HG02884 (cell line): ENCODE measurements at regions not wholly inside any gene's neighbourhood (a gene's known extent, or its start where the extent isn't known, plus 50 kb on each side); places are given as distances from the start of the nearest gene placed in this dataset.
"Not testable (repeated sequence)": the region's sequence is repeated elsewhere in the genome, so short reads cannot be mapped to it uniquely, and the experiment has no call there.

ENCODE experiments used
- ATAC-seq: cut with Tn5 transposase; IDR thresholded peaks from one replicate; pipeline ENCODE4 v1.9.1; 2021; ENCODE audit warnings: mild to moderate bottlenecking, moderate library complexity; ENCODE audit not compliant: unreplicated experiment

DNA sequence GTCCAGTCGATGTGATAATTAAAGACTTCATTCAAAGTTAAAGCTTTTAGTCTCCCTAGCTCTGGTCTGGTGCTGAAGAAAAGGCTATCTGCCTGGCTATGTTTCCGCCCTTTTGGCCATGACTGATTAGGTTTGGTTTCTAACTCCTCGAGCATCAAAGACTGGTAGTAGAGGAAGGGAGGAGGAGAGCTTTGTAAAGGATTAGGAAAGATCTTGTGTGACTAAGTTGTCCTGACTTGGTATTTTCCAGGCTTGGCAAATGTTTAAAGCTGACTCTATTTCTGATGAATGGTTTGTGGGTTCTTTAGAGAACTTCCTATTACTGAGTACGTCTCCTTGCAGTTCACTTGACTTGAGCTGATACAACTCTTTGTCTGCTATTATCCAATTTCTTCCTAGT is 312.9 kb downstream of the GJA1 start:
- no peak for ATAC-seq

DNA sequence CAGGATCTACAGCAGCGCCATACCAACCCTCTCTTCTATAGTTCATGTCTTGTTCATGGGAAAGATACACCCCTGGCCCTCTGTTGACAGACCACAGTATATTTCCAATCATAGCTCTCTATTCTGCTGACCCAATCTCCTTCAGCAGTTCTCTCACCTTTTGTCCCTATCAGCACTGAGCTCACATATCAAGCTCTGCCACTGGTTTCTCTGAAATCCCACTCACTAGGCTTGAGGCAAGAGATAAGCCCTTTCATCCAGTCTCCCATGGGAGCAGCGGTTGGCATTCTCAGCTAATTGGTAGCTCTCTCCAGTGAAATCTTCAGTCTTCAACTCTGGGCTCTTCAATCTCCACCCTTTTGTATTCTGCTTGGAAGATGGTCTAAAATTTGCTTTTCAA is 313.4 kb downstream of the GJA1 start:
- ATAC-seq = no peak

DNA sequence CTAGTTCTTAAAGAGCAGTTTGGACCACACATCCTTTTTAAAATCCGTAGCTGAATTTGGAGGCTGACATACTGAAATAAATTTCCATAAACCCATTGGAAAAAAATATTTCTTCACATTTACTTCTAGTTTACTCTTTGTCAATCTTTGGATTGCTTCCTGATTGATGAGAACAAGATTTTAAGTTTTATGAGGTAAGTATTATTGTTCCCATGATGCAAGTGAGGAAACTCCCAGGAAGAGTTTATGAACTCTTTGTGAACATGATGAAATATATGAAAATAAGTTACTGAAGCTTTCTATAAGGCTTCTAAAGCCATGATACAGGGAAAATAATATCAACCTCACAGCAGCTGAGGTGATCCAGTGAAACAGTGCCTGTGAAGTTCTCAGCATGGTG is 320.0 kb downstream of the GJA1 start:
- no peak for ATAC-seq

DNA sequence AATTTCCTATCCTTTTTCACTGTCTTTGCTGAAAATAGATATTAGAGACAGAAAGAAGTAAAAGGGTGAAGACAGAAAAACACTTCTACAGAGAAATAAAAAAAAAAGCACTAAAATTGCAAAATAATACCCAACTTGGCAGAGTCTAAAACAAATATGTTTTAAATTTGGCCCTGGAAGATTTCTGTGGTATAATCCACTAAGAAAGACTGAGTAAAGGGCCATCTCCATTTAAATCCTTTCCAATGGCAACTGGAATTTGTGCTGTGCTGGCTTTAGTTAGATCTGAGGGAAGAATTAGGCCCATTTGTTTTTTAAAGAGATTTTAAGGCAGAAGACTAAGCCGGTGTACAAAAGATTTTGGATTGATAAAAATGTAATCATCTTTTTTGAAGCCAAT is 321.2 kb downstream of the GJA1 start:
- ATAC-seq = no peak

DNA sequence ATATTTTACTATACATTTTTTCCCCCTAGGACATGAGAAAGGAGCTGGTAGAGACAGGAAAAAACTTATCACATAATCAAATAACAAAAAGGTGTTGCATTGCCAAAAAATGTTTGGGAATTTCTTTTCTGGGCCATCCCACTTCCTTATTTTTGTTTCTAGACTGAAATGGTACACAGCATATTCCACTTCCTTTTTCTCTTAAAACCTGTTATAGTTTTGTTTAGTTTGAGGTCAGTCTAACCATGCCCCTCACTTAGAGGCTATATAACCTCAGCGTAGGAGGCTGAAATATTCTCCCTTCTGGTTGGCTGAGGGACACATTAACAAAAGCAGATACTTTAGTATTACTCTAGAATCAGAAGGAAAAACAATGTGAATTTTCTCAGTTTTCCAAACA is 323.9 kb downstream of the GJA1 start:
- ATAC-seq = no peak

DNA sequence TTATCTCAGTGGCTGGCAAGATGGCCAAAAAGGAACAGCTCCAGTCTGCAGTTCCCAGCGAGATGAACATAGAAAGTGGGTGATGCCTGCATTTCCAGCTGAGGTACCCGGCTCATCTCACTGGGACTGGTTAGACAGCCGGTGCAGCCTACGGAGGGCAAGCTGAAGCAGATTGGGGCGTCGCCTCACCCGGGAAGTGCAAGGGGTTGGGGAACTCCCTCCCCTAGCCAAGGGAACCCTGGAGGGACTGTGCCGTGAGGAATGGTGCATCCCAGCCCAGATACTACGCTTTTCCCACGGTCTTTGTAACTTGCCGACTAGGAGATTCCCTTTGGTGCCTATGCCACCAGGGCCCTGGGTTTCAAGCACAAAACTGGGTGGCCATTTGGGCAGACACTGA is 324.7 kb downstream of the GJA1 start:
- ATAC-seq = no peak

DNA sequence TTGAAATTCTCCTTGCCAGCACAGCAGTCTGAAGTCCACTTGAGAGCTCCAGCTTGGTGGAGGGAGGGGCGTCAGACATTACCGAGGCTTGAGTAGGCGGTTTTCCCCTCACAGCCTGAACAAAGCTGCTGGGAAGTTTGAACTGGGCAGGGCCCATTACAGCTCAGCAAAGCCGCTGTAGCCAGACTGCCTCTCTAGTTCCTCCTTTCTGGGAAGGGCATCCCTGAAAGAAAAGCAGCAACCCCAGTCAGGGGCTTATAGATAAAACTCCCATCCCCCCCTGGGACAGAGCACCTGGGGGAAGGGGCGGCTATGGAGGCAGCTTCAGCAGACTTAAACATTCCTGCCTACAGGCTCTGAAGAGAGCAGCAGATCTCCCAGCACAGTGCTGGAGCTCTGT is 325.3 kb downstream of the GJA1 start:
- no peak for ATAC-seq

DNA sequence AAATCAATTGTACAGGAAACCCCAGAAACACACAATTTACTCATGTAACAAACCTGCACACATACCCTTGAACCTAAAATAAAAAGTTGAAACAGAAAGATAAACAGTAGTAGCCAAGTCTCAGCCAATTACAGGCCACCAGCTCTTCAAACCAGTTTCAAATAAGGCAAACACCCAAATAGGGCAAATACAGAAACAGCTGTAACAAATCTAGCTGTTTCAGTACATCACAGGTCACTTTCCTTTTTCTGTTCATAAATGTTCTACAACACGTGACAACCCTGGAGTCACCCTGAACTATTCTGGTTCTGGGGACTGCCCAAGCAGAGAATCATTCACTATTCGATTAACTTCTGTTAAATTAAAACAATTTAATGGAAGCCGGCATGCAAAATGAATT is 329.0 kb downstream of the GJA1 start:
- peak; percentile 54 for ATAC-seq

DNA sequence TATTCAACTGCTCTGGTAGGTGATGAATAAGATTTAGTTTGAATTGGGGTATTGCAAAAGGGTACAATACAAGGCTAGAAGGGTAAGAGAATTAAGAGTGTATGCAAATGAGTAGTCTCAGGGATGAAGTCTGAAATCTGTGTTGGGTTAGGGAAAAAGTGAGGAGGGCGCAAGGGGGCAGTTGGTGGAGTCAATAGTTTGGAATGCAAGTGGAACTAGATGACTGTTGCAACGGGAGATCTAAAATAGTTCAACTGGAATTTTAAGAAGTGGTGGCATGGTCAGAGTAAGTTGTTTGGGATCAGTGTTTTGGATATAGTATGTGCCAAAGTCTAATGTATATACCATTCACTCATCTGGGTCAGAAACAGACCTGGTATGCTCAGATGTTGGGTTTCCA is 329.6 kb downstream of the GJA1 start:
- no peak for ATAC-seq

DNA sequence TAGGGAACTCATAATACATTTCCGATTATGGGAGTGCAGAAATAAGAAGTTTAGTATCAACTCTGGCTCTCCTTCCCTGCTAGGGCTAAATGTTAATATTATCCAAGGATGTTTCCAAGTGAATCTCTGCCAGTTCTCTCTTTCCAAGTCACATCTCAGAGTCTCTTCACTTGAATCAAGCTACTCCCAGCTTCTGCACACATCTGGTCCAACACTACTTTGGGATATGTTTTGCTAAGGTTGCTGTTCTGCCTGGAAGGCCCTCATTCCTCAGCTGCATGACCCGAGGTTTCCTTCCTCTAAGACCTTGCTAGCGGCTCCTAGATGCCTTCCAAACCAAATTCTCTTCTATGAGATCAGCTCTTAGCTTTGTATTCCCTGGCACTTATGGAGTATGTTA is 331.8 kb downstream of the GJA1 start:
- no peak for ATAC-seq

DNA sequence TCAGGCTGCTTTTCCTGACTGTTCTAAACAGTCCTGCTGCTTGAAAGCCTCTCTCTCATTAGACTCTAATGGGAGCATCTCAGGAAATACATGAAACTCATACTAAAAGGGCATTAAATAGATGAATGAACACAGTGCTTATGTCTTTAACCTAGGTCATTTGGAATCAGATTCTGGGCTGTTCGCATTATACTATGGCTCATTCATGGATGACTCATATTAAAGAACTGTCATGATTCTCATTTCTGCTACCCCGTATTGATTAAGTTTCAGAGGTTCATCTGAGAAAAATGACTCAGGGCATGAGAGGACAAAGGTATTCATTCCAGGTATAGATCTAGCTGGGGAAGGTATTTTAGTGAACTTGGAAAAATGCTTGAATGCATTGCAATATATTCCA is 335.5 kb downstream of the GJA1 start:
- no peak for ATAC-seq

DNA sequence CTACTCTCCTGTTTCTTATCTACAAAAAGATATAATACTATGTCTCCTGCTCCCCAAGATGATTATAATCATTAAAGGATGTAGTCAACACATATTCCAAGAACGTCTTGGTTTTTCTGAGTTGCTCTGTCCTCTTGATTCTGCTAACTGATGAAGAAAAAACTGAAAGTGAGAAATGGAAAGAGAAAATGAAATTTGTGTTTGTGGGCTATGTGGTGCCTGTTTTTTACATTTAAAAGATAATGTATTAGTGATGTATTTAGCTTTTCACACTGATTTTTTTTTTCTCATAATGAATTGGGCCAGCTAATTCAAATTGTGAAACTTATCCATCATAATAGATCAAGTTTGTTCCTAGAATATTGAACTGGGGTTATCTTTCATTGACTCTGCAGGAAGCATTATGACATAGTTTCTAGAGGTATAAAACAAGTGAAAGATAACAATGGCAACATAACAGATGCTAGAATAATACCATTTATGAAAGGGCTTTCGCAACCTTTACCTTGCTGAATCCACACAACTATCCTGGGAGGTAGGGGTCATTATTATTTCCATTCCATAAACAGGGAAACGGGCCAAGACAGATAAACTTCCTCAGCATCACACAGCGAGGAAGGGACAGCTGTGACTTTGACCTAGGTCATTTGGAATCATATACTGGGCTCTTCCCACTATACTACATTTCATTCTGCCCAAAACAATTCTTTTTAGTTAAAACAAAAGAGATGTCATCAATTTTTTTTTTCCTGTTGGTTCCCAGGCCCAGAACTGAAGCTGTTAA is 336.7 kb downstream of the GJA1 start:
- ATAC-seq = no peak

DNA sequence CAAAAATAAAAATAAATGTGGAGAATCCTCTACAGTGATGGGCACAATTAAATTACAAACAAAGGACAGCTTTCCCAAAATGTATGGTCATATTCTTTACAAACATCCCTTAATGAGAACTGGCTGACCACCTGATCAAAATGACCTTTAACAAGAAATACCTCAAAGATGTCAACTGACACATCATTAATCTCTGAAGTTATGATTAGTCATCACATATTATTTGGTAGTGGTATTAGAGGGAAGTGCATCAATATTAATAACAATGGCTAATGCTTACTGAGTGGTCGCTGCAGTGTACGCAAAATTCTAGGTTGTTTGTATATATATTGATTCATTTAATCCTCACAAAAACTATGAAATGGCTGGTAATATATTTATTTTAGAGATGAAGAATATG is 340.6 kb downstream of the GJA1 start:
- ATAC-seq = no peak

DNA sequence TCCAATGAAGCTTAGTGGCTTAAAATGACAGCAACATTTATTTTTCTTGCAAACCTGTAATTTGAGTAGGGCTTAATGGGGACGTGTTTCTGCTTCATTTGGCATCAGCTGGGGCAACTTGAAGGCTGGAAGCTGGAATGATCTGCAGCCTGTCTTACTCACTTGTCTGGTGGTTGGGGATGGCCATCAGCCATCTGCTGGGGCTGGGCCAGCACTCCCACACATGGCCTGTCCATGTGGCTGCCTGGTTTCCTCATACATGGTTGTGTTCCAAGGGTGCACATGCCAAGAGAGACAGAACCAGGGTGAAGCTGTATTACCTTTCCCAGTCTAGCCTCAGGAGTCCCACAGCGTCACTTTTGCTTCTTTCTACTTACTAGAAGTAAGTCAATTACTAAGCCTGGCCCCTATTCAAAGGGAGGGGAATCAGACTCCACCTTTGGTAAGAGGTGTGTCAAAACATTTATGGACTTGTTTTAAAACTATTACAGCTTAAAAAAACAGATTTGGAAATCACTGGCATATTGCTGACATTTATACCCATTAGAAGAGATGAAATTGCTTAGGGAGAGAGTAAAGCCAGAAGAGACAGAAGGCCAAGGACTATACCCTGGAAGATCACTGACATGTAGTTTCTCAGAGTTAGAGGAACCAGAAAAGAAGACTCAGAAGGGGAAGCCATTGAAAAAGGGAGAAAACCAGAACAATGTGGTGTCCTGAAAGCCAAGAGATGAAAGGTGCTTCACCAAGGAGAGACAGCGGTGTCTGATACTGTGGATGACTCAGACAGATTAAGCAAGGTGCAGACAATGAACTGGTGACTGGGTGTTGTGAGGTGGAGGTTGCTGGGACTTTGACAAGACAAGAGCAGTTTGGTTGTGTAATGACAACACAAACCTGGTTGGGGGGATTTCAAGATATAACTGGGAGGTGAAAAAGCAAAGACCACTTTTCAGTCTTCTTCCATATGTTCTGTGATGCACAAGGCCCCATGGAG is 345.2 kb downstream of the GJA1 start:
- ATAC-seq = no peak

DNA sequence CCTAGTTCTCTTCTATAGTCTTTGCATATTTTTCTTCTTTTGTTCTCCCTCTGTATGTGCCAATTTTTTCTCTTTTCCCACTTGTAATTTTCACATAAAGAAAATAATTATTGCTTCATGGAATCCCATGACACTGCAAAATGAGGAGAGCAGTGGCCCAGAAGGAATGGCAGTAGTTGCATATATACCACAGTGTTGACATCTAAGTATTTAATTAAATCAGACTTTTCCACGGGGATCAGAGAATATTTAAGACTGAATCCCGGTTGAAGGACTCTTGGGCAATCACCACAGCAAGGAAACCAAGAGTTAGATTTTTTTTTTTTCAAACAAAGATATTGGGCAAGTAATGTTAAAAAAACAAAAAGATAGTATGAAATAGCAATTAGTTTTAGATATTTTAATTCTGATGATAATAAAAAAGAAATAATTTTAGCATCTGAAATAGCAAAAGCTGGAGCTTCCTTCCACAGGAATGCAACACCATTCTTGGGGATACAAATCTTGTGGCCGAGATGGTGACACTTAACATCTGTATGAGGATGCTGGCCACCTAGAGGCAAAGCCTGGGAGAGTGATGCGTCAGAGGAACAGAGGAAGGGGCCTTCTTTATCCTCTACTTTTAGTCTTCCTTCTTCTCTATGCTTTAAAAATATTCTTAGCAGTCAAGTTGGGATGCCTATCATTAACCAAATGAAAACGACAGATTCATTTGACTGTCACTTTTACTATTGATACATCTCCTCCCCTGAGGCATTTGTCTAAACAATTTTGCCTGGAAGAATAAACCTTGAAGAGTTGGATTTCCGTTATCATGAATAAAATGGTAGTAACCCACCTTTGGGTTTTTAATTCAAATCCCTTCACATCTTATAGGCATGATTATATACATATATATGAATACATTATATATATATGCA is 356.2 kb downstream of the GJA1 start:
- ATAC-seq = no peak

DNA sequence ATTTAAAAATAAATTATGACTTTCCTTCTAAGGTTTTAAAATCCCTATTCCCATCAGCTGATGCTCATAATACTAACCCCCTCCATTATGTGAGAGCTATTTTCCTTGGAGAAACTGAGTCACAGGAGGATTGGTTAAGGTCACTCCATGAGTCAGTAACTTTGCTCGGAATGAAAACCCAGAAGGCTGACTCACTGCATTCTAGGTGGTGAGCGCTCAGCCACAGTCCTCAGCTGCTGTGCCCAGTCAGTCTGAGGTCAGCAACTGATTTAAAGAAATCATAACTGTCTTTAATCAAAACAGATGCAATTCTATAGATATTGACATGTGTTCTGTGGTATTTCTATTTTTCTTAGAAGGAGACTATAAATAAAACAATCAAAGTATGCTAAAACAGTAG is 359.2 kb downstream of the GJA1 start:
- ATAC-seq = no peak

DNA sequence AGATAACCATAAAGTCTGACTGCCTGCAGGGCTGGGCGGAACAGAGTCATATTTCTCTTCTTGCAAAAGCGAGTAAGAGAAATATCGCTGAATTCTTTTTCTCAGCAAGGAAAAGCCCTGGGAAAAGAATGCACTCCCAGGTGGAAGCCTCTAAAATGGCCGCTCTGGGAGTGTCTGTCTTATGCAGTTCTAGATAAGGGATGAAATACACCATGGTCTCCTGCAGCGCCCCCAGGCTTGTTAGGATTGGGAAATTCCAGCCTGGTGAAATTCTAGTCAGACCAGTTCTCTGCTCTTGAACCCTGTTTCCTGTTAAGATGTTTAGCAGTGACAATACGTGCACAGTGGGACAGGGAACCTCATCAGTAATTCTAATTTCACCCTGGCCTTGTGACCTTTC is 362.2 kb downstream of the GJA1 start:
- ATAC-seq = not testable (repeated sequence)

DNA sequence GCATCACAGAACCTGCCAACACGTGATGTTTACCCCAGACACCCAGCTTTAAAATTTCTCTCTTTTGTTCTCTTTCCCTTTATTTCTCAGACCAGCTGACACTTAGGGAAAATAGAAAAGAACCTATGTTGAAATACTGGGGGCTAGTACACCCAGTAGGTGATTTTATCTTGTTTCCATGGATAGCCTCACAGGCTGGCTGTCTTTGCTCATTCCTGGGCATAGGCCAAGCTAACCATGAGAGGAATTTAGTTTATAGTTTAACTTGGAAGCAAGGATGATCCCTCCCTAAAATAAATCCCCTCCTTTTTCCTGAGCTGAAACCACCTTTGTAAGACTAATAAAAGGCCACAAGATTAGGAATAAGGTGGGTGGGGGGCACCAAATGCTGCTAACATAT is 362.7 kb downstream of the GJA1 start:
- not testable (repeated sequence) for ATAC-seq

DNA sequence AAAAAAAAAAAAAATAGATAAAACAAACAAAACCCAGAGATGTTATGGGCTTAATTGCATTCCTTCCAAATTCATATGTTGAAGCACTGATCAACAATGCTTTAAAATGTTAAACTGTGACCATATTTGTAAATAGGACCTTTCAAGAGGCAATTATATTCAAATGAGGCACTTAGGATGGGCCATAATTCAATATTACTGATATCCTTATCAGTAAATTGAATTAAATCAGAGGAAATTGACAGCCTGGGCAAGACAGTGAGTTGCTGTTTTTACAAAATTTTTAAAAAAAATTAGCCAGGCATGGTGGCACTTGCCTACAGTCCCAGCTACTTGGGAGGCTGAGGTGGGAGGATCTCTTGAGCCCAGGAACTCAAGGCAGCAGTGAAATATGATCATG is 364.1 kb downstream of the GJA1 start:
- no peak for ATAC-seq

DNA sequence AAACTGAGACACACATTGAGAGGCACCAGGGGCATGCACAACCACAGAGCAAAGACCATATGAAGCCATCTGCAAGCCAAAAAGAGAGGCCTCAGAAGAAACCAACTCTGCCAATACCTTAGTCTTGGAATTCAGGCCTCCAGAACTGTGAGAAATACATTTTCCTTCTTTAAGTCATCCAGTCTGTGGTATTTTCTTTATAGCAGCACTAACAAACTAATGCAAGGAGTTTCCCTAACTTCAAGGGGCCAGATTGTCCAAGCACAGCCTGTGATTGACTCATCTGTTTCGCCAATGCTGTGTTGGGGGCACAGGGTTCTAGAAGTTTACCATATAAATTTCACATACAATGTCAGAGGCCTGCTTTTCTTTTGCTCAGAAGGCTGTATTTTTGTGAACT is 364.6 kb downstream of the GJA1 start:
- no peak for ATAC-seq

DNA sequence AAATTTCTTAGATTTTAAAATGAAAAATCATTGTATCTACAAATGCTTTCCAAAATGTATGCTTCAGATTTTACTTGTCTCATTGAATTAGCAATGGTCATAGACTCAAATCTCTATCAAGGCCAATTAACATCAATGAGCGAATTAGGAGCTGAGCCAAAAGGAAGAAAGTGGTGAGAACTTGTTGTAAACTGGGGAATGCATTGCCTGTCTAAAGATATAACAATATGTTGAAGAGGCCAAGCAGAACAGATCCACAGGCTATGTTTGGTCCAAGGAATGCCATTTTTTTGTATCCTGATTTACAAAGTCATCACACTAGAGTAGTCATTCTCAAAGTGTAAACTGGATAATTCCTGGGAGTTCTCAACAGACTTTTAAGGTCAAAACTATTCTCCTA is 370.7 kb downstream of the GJA1 start:
- no peak for ATAC-seq
